A549 (cell line): ENCODE measurements at regions not wholly inside any gene's neighbourhood (a gene's known extent, or its start where the extent isn't known, plus 50 kb on each side); places are given as distances from the start of the nearest gene placed in this dataset.

Source experiments
- ATAC-seq, 2 experiments: fragments of 200-7000 bp in 1 of 2; fragments of >200 bp in 1 of 2; cut with Nextera tagmentation in 1 of 2; cut with Tn5 transposase in 1 of 2; 3 replicates each; pipeline versions ENCODE4 v1.8.0 to v1.9.1; 2018 to 2020; ENCODE audit warnings: mild to moderate bottlenecking in 1 of 2, moderate library complexity in 1 of 2
- CTCF ChIA-PET: fragments of 300-600 bp; sonication (Branson Sonifier 250); formaldehyde crosslinking; extraction: SDS; loops from one replicate; lab custom pipeline; 2021; ENCODE audit warnings: antibody characterized with exemption, inconsistent platforms; lab: Yijun Ruan, JAX
- POLR2A ChIA-PET: fragments of 350-600 bp; formaldehyde crosslinking; extraction: SDS; loops from one replicate; lab custom pipeline; 2021; ENCODE audit warnings: antibody characterized with exemption, inconsistent platforms; lab: Yijun Ruan, JAX
- DNase-seq, 2 experiments: peaks; one replicate each; pipeline versions ENCODE4 v3.0.0 to v3.0.0-alpha.2; 2011 to 2016; ENCODE audit warnings: low read depth in 1 of 2, low spot score in 1 of 2
- FAIRE-seq: peaks from 2 replicates; lab custom pipeline; 2011; peaks lifted over from hg19 to GRCh38; lab: Jason Lieb, UNC
- H3K27ac ChIP-seq, 2 experiments: fragments of >200 bp; sonication (Bioruptor Twin); formaldehyde crosslinking; 3 replicates each; pipeline ENCODE4 v1.5.1; 2016 to 2017
- H3K4me1 ChIP-seq: fragments of >200 bp; sonication (Bioruptor Twin); formaldehyde crosslinking; 3 replicates; pipeline ENCODE4 v1.6.1; 2016
- H3K4me2 ChIP-seq: fragments of >200 bp; sonication (Bioruptor Twin); formaldehyde crosslinking; 3 replicates; pipeline ENCODE4 v1.6.1; 2016
- H3K4me3 ChIP-seq: fragments of >200 bp; sonication (Bioruptor Twin); formaldehyde crosslinking; 3 replicates; pipeline ENCODE4 v1.5.1; 2016
- H3K9me3 ChIP-seq: fragments of >200 bp; sonication (Bioruptor Twin); formaldehyde crosslinking; 3 replicates; pipeline ENCODE4 v1.6.1; 2016
- BCL3 ChIP-seq: fragments of >200 bp; sonication (Bioruptor Twin); formaldehyde crosslinking; IDR thresholded peaks from 3 replicates; pipeline ENCODE4 v1.6.1; 2016
- CBX2 ChIP-seq: fragments of 200-600 bp; sonication (generic); IDR thresholded peaks from 2 replicates; pipeline ENCODE4 v1.6.1; 2016; ENCODE audit warnings: low read depth, mild to moderate bottlenecking, borderline replicate concordance
- CBX8 ChIP-seq: fragments of 200-600 bp; sonication (generic); IDR thresholded peaks from 2 replicates; pipeline ENCODE4 v1.6.1; 2016
- CHD2 ChIP-seq: fragments of 150-350 bp; IDR thresholded peaks from 2 replicates; pipeline ENCODE4 v1.6.1; 2014; ENCODE audit warnings: low read length; ENCODE audit not compliant: partially characterized antibody
- E2F6 ChIP-seq: IDR thresholded peaks from 2 replicates; pipeline ENCODE4 v1.6.1; 2012; ENCODE audit warnings: low read depth, borderline replicate concordance
- EHF ChIP-seq: fragments of 250-450 bp; sonication (Bioruptor Pico); IDR thresholded peaks from 2 replicates; pipeline ENCODE4 v1.5.0; 2020; ENCODE audit warnings: mild to moderate bottlenecking
- EHMT2 ChIP-seq: fragments of 200-600 bp; sonication (generic); IDR thresholded peaks from 2 replicates; pipeline ENCODE4 v1.6.1; 2016; ENCODE audit warnings: antibody characterized with exemption, low read depth, mild to moderate bottlenecking, moderate library complexity
- FOSB ChIP-seq: fragments of 250-450 bp; sonication (Bioruptor Pico); IDR thresholded peaks from 2 replicates; pipeline ENCODE4 v1.5.0; 2020; ENCODE audit warnings: mild to moderate bottlenecking, moderate library complexity
- HES2 ChIP-seq: fragments of >200 bp; sonication (Bioruptor Twin); formaldehyde crosslinking; IDR thresholded peaks from 2 replicates; pipeline ENCODE4 v1.6.1; 2016
- HEYL ChIP-seq: fragments of 250-450 bp; sonication (Bioruptor Pico); IDR thresholded peaks from 2 replicates; pipeline ENCODE4 v1.8.0; 2021; ENCODE audit warnings: mild to moderate bottlenecking, moderate library complexity
- HMGXB4 ChIP-seq: fragments of 250-450 bp; sonication (Bioruptor Pico); IDR thresholded peaks from 2 replicates; pipeline ENCODE4 v1.5.0; 2021; ENCODE audit warnings: mild to moderate bottlenecking, moderate library complexity, borderline replicate concordance
- HOXB5 ChIP-seq: fragments of 250-450 bp; sonication (Bioruptor Pico); IDR thresholded peaks from 2 replicates; pipeline ENCODE4 v1.5.0; 2020; ENCODE audit warnings: mild to moderate bottlenecking, moderate library complexity
- JUN ChIP-seq, 2 experiments: fragments of >200 bp; sonication (Bioruptor Twin); formaldehyde crosslinking; IDR thresholded peaks; 2 replicates in 1 of 2; 3 replicates in 1 of 2; pipeline ENCODE4 v1.6.1; 2016 to 2017
- KDM5A ChIP-seq: fragments of 200-600 bp; sonication (generic); IDR thresholded peaks from 2 replicates; pipeline ENCODE4 v1.6.1; 2016; ENCODE audit warnings: antibody characterized with exemption, mild to moderate bottlenecking
- MAFK ChIP-seq: fragments of 450-650 bp; IDR thresholded peaks from 2 replicates; pipeline ENCODE4 v1.6.1; 2014; ENCODE audit not compliant: partially characterized antibody
- MYC ChIP-seq: IDR thresholded peaks from 2 replicates; pipeline ENCODE4 v1.6.1; 2012; ENCODE audit warnings: mild to moderate bottlenecking, inconsistent platforms, low read length, improper control_type of control experiment, borderline replicate concordance
- NFE2L2 ChIP-seq: fragments of 150-350 bp; conservative IDR thresholded peaks from 2 replicates; pipeline ENCODE4 v1.6.1; 2014; ENCODE audit warnings: low read length
- POLR2A ChIP-seq: IDR thresholded peaks from 2 replicates; pipeline ENCODE4 v1.6.1; 2012; ENCODE audit warnings: mild to moderate bottlenecking, low read length
- RCOR1 ChIP-seq: fragments of 150-350 bp; IDR thresholded peaks from 2 replicates; pipeline ENCODE4 v1.6.1; 2014; ENCODE audit warnings: antibody characterized with exemption, low read length, low read depth
- REST ChIP-seq: fragments of 200-600 bp; sonication (generic); IDR thresholded peaks from 2 replicates; pipeline ENCODE4 v1.6.1; 2016; ENCODE audit warnings: antibody characterized with exemption, mild to moderate bottlenecking, moderate library complexity
- RNF2 ChIP-seq: fragments of 200-600 bp; sonication (generic); IDR thresholded peaks from 2 replicates; pipeline ENCODE4 v1.6.1; 2016; ENCODE audit warnings: low read depth, mild to moderate bottlenecking, antibody characterized with exemption, moderate library complexity, borderline replicate concordance
- SMC3 ChIP-seq: fragments of >200 bp; sonication (Bioruptor Twin); formaldehyde crosslinking; IDR thresholded peaks from 3 replicates; pipeline ENCODE4 v1.6.1; 2018; ENCODE audit warnings: inconsistent platforms
- USF2 ChIP-seq: fragments of 450-650 bp; IDR thresholded peaks from 2 replicates; pipeline ENCODE4 v1.6.1; 2014; ENCODE audit warnings: antibody characterized with exemption
- ZNF302 ChIP-seq: fragments of 250-450 bp; sonication (Bioruptor Pico); IDR thresholded peaks from 2 replicates; pipeline ENCODE4 v1.9.0; 2021; ENCODE audit warnings: inconsistent platforms, mild to moderate bottlenecking, moderate library complexity
- WGBS: methylation state at CpG from one replicate; pipeline ENCODE4 v1.1.6; 2017; ENCODE audit errors: missing lambda C conversion rate; 5-methylcytosine and 5-hydroxymethylcytosine counted together

- TF ChIP-seq CBX2: no peak
- no peak for TF ChIP-seq MYC
- TF ChIP-seq EHMT2: no peak
- no peak for TF ChIP-seq HMGXB4 (CRISPR knock-in tag)
- no peak for TF ChIP-seq HOXB5 (CRISPR knock-in tag)
- no peak for TF ChIP-seq KDM5A
- no peak for TF ChIP-seq CBX8
- TF ChIP-seq POLR2A: no peak
- TF ChIP-seq USF2: no peak
- TF ChIP-seq BCL3: no peak
- TF ChIP-seq SMC3: no peak
- TF ChIP-seq JUN (IDR thresholded peaks at IDR 0.05): no peak
- TF ChIP-seq RNF2: no peak
- TF ChIP-seq EHF (CRISPR knock-in tag): no peak
- TF ChIP-seq, all 56 proteins: peak for 0
- Histone ChIP-seq H3K9me3 (no peaks in the 10 kb centered on the region), H3K4me3 (no peak overlapping the region), H3K4me2 (no peak overlapping the region), H3K4me1 (no peaks in the 10 kb centered on the region), H3K27ac (no peak overlapping the region)
- ATAC-seq (no peak), FAIRE-seq (no peak), DNase-seq (no peak)
- WGBS: 90% methylated on average over 3 of the region's 3 CpGs
- CTCF ChIA-PET: no interaction called here
- POLR2A ChIA-PET: no interaction called here
Observed at GRCh38 chr1:228977741-228978140, 242.5 kb downstream of the RHOU start.

- no peak for FAIRE-seq
- ChIA-PET CTCF (interaction anchor here (0.8 to 1.0 kb wide), 2 partner anchors 8 to 16 kb away, joined by 3 read pairs; no protein-coding TSS in a partner anchor), POLR2A (no interaction called here)
- no peak overlapping the region for H3K27ac ChIP-seq
- no peaks in the 10 kb centered on the region for H3K4me1 ChIP-seq
- no peak overlapping the region for H3K4me3 ChIP-seq
- no peak overlapping the region for H3K4me2 ChIP-seq
- ATAC-seq: no peak; a peak in 2 of 6 replicates
- TF ChIP-seq ZNF302 (CRISPR knock-in tag) (no peak), MAFK (peak; percentile 20)
- no peak for DNase-seq
- no peaks in the 10 kb centered on the region for H3K9me3 ChIP-seq
- 73% methylated on average over 14 of the region's 14 CpGs for WGBS
Observed at GRCh38 chr1:228978484-228979324, 243.4 kb downstream of the RHOU start.

GRCh38 chr1:228979325-228979699 is 244.0 kb downstream of the RHOU start:
- H3K4me2 ChIP-seq: no peak overlapping the region
- no peak for DNase-seq
- no peaks in the 10 kb centered on the region for H3K9me3 ChIP-seq
- no peak for ATAC-seq
- no peaks in the 10 kb centered on the region for H3K4me1 ChIP-seq
- H3K4me3 ChIP-seq: no peak overlapping the region
- 79% methylated on average over 7 of the region's 7 CpGs for WGBS
- ChIA-PET POLR2A (no interaction called here), CTCF (interaction anchor here (0.8 to 1.0 kb wide), 2 partner anchors 9 to 15 kb away, joined by 3 read pairs; no protein-coding TSS in a partner anchor)
- FAIRE-seq: no peak
- TF ChIP-seq NFE2L2 (no peak), HEYL (CRISPR knock-in tag) (no peak), FOSB (no peak), EHF (CRISPR knock-in tag) (no peak), CHD2 (no peak), RCOR1 (no peak), EHMT2 (no peak), REST (no peak), POLR2A (no peak), JUN (IDR thresholded peaks at IDR 0.05) (no peak), E2F6 (no peak), HES2 (no peak)
- H3K27ac ChIP-seq: no peak overlapping the region
